ENCODE measurements at regions not wholly inside any gene's neighbourhood (a gene's known extent, or its start where the extent isn't known, plus 50 kb on each side); places are given as distances from the start of the nearest gene placed in this dataset.
"Not testable (repeated sequence)": the region's sequence is repeated elsewhere in the genome, so short reads cannot be mapped to it uniquely, and the experiment has no call there.

DNA sequence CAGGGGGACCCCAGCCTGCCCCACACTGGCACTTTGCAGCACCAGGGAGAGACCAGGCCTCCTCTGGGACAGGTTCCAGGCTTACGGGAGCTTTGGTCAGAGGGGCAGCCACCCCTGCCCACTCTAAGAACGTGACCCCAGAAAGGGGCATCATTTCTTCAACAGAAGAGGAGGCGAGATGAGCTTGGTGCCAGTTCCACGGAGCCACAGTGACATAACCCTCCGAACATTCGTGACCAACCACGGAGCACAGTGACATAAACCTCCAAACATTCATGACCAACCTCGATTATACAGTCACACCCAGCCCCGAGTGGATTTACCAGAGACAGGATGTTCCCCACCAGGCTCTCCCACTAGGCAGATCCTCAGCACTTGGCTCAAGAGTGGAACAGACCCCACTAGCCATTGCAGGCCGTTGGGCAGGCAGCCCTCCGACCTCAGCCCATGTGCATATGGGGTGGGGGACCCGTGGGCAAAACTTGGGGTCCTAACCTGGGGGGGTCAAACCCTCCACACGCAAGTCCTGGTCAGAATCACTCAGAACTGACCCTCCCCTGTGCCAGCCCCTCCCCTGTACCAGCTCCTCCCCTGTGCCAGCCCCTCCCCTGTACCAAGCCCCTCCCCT is 112.9 kb downstream of the METRNL start:
- no peak for DNase-seq (ENCODE audit: low read depth)

DNA sequence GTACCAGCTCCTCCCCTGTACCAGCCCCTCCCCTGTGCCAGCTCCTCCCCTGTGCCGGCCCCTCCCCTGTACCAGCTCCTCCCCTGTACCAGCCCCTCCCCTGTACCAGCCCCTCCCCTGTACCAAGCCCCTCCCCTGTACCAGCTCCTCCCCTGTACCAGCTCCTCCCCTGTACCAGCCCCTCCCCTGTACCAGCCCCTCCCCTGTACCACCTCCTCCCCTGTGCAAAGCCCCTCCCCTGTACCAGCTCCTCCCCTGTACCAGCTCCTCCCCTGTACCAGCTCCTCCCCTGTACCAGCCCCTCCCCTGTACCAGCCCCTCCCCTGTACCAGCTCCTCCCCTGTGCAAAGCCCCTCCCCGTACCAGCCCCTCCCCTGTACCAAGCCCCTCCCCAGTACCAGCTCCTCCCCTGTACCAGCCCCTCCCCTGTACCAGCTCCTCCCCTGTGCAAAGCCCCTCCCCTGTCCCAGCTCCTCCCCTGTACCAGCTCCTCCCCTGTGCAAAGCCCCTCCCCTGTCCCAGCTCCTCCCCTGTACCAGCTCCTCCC is 113.5 kb downstream of the METRNL start:
- DNase-seq (ENCODE audit: low read depth): not testable (repeated sequence)

DNA sequence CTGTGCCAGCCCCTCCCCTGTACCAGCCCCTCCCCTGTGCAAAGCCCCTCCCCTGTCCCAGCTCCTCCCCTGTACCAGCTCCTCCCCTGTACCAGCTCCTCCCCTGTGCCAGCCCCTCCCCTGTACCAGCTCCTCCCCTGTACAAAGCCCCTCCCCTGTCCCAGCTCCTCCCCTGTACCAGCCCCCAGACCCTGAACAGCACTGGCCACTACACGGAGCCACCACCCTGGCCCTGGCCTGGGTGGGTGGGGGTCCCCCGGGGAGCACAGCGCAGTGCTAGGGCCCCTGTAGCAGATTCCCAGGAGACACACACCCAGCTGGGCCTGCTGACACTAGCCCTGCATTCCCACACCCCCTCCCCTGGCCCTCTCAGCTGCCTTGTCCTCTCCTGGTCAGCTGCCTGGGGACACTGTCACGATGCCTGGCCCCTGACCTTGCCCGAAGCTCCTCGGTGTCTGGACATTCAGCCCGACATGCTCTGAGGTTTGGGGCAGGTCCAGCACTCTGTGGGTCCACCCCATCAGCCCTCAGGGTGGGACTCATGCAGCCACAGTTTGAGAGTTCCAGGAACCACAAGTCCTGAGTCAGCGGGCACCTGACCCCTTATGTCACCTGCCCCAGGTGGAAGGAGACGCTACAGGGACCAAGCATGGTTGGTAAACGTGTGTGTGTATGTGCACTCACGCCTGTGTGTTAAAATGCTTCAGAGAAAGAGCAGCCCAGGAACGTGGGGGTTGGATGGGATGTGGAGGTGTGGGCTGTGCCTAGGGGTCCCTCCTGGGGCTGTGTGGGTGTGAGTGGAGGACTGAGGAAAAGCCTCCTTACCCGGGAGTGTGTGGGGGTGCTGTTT is 114.2 kb downstream of the METRNL start:
- no peak for DNase-seq (ENCODE audit: low read depth)

DNA sequence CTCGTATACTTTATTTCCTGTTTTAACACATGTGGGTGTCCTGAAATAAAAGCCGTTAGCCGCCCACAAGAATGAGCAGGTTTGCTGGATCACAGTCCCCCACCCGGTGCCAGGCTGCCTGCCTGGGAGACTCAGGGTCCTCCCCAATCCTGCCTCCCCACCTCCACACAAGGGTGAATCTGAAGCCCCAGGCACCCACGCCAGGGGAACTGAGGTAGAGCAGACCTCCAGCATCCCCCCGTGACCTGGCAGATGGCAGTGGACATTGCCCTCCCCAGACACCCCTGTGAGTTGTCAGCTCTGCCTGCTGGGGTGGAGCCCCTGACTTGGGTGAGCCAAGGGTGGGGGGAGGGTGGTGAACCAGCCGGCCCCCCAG is 114.8 kb downstream of the METRNL start:
- DNase-seq (ENCODE audit: low read depth): no peak

DNA sequence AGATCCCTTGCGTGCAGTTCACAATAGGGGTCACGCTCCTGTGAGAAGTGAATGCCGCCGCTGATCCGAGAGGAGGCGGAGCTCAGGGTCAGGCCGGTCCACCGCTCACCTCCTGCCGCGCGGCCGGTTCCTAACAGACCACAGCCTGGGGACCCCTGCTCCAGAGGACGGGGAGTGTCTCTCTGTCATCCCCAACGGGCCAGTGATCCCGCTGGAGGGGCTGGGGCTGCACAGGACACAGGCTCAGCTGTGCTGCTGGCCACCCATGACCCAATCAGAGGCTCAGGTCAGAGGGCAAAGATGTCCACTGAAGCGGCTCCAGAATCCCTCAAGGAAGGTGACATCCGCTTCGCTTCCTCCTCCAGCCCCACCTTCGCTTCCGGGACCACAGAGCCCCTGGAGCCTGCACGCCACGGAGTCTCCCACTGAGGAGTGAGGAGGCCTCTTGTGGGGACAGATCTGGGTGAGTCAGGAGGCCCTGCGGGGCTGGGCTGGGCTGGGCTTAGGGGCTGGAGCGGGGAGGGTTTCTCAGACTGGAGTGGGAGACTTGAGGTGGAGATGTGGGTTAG is 115.4 kb downstream of the METRNL start:
- no peak for DNase-seq (ENCODE audit: low read depth)

DNA sequence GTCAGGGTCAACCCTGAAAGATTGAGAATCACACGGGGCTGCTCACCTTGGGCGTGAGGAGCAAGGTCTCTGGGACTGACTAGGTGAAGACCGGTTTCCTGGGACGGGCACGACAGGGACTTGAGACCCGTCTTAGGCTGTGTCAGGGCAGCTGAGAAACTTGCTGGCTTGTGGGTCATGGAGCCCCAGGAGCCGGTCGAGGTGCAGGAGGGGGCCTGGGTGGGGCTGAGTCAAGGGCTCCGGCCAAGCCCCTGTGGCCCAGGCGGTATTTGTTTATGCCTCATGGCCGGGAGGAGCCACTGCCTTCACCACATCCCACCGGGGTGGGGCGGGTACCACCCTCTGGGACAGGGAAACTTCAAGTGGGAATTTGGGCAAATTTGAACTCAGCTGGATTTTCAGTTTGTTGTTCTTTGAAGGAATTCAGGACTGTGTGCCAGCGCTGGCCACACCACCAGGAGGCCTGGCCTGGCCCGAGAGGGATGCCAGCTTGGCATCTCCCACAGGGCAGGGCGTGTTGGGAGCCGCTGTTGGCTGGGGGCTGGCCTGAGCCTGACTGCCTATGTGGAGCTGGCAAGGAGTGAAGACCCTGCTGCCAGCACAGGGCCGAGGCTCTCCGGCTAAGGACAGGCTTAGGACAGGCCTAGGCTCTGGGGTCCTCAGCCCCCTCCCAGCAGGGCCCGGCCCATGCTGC is 116.1 kb downstream of the METRNL start:
- DNase-seq (ENCODE audit: low read depth): no peak

DNA sequence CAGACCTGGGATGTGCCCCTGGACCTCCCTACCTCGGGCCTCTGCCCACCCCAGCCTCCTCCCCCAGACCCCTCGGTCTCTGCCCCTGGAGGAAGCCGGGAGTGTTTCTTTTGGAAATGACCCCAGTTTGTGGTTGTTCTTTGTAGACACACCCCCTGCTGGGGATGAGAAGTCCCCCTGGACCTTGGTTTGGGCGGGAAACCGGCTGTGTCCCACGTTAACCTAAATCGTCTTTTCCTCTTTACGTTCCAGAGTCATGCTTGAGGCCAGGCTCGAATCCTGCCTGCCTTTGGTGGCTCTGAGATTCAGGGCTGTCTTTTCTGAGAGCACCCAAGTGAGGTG is 116.6 kb downstream of the METRNL start:
- DNase-seq (ENCODE audit: low read depth): no peak

DNA sequence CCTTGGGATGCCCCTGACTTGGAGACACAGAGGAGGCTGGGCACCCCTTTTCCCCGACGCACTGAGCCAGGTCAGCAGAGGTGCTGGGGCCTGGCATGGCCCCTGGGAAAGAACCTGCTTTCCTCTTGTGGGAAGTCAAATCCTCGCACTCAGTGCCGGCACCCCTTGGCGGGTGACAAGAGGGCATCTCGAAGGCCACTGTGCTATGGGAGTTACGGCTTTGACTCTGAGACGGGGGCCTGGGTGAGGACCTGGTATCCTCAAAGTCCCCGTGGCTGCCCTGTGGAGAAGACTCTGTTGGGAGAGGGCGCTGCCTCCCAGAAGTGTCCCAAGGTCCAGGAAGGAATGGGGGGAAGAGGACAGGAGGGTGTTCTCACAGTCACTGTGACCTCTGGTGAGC is 117.0 kb downstream of the METRNL start:
- no peak for DNase-seq (ENCODE audit: low read depth)

DNA sequence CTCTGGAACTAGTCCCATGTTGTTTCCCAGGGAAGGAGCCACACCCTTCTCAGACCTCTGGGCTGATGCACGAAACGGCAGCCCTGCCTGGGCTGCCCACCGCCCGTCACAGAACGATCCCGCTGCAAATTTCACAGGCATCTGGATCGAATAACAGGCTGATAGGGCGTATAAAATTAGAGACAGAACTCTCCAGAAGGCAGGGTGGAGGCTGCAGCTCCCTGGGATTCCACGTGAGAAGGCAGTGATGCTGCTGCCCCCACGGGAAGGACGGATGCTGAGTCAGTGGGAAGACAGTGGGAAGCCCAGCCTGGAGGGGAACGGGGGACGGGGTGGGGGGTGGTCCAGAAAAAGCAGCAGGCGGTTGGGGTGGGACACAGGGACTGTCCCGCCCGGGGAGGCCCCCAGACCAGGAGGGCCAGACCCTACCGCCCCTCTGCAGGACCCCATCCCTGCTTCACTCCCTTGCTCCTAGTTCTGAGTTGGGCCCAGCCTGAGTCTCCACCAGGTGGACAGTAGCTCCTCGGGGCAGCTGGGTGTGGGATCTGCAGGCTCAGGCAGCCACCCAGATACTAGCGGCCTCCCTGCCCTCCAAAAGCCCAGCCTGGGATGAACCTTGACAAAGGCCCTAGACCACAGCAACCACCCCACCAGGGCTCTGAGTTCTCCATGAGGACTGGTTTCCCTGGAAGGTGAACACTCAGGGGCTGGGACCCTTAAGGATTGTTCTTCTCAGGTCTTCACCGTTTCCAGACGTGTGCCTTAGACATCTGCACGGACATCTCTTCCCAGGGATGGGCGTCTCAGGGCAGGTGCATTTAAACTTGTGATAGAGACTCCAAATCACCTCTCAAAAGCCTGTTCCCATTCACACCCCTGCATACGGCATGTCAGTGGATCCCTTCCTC is 117.8 kb downstream of the METRNL start:
- no peak for DNase-seq (ENCODE audit: low read depth)

DNA sequence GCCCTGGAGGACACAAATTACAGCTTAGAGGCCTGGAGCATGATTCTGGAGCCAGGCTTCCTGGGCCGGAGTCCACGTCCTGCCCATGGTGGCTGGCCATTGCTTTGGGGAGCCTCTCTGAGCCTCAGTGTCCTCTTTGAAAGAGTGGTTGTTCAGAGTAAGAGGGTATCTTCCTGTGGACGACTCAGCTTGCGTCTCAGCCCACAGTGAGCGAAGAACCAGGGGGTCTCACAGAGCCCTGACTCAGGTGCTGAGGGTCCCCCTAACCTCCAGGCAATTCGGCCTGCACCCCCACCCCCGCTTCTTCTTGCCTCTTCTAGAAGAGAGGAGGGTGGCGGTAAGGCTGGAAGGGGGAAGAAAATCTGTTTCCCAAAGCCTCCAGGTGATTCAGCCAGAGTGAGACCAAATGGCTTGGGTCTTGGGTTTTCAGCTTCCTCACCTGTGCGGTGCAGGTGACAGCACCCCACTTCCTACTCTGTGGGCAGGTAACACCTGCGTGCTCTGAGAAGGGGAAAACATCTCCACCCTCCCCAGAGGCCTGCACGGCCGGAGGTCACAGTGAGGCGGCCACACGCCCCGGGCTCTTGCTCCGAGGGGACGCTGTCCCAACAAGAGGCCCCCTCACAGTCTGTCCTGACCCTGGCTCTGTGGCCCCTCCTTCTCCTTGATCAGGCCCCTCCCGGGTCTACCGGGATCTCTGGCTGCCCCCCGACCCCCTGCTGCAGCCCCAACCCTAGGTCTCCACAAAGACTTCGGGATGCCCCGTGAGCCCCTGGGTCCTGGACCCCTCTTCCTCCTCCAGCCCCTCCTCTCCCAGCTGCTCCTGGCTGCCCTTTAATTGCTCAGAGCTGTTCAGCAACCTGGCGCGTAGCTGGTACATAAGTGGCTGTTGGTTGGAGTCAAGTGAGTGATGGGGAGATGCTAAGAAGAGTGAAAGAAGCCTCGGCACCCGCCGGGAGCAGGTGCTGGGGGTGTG is 119.2 kb downstream of the METRNL start:
- no peak for DNase-seq (ENCODE audit: low read depth)

DNA sequence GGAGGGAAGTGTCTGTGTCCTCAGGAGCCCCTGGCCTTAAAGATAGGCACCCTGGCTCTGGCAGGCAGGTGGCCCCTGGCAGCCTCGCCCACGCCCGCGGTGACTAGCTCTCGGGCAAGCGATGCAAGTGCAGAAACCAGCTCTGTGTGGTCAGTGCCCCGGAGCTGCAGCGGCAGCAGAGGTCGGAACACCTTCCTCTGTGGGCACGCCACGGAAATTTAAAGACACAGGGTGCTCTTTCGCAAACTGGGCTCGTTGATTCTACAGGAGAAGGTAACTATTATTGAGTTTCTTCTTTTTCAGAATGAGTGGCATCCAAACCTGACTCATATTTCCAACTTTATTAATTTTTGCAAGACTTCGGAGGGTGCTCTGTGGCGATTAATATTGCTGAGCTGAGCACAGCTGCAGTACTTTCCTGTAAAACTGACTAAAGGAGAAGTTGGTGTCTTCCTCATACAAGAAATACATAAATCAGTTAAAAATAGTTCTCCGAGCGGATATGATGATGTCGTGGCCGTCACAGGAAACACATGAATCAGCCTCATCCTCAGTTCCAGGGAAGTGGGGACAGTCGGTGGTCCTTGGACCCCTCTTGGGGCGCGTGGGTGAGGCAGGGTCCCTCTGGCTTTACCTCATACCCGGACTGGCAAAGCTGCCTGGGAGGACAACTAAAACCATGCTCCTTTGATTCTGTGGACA is 120.2 kb downstream of the METRNL start:
- DNase-seq (ENCODE audit: low read depth): no peak

DNA sequence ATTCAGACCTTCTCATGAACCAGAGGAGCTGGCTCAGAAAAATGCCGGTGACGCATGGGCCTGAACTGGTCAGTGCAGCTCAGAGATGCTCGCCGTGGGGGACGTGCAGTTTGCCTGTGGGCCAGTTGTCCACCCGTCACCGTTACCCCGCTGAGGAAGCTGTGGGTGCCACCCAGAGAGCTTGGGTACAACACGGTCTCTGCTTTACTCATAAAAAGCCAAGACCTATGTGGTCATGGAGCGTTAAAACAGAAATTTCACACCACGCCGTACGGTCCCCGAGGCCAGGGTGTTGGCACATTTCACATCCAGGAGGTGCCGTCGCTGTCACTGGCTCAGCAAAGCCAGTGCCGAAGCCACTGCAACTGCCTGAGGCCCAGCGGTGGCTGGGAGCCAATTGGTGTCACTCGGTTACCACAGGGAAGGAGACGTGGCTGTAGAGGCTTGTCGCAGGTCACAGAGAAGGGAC is 120.9 kb downstream of the METRNL start:
- DNase-seq (ENCODE audit: low read depth): peak; percentile 21

DNA sequence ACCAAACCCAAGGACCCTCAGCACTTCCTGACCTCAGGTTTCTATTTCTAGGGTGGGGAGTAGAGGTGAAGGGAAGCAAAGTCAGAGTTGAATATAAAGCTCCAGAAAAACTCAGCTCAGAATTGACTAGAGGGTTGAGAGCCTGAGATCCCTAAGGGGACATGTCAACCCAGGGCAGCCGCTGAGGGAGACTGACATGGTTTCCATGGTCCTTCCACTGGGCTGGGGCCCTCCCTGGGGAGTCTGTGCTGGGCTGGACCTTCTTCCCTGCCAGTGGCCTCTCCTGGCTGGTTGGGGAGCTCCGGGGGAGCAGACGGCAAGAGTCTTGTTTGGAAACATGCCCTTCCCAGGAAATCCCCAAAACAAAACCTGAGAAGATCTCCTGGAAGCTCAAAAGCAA is 121.3 kb downstream of the METRNL start:
- DNase-seq (ENCODE audit: low read depth): no peak

DNA sequence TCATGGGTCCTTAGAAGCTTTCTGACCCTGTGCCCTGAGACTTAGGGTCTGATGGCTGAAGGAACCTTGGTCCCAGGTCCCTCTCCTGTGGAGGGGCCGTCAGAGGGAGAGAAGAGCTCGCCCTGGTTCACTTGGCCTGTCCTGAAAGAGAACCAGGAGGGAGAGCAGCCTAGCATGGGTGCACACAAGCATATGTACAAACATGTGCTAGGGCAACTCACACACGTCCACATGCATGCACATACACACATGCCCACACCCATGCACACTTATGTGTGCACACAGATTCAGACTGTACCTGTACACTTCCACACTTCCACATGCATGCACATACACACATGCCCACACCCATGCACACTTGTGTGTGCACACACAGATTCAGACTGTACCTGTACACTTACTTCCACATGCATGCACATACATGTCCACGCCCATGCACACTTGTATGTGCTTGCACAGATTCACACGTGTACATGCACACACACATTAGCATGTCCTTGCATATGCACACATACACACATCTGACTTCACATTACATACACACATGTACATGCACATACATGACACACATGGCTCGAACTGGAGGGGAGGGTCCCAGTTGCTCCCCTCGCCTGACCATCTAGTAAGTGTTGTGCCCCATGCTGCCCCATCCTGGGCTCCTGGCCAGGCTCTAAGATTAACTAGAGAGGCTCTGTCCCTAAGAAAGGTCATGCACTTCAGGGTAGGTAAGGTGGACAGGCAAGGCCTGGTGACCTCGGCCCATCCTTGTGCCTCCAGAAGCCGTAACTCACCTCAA is 122.0 kb downstream of the METRNL start:
- no peak for DNase-seq (ENCODE audit: low read depth)

DNA sequence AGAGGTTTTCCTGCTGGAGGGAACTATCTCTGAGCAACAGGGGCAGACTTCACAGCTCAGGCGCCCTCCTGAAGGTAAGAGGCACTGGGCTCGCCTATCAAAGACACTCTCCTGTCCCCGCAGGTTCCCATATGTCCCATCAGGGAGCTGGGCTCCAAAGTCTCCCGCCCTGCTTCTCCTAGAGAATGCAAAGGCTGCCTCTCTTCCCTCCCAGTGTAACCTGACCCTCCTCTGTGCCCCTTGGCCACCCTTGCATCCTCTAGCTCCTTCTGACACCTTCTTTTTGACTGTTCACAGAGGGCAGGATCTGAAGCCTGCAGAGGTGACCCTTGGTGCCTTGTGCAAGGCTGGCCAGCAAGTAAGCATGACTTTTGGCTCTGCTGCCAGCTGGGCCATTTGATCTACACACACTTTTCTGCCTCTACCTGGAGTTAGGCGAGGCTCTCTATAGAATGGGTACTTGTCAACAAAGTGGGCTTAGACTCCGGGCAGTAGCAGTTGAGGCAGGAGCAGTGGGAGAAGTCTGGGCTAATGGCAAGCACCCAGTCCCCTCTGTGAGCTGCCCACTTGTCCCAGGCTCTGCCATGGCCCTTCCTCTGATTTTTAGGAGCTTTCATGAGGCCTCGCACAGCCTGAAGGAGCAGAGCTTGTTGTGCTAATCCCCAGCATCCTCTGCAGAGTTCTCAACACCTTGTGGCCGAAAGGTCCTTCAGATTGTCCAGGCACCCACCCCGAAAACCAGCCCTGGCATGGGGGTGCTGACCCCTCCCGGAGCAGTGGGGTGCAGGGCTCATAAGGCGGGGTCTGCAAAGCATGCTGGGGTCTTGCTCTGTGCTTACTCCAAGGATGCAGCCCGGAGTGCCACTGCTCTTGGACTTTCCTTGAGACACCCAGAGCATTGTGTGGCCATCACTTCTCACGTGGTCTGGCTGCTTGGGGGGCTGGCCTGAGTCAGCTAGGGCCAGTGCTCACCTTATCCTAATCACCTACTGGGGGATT is 122.9 kb downstream of the METRNL start:
- no peak for DNase-seq (ENCODE audit: low read depth)

DNA sequence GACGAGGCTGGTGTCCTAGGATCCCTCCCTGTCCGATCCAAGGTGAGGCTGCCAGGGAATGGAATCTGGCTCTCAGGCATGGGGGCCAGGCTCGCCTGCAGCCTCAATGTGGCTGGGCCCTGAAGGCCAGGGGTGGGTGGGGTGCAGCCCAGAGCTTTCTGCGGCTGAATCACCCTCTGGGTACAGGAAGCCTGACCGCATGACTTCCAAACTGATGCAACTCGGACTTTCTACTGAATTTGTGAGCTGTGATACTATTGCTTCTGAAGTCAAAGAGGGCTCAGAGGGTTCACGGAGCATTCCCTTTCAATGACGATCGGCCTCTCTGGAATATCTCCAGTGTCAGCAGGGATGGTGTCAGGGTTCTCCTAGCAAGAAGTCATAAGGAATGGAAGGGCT is 123.7 kb downstream of the METRNL start:
- DNase-seq (ENCODE audit: low read depth): no peak

DNA sequence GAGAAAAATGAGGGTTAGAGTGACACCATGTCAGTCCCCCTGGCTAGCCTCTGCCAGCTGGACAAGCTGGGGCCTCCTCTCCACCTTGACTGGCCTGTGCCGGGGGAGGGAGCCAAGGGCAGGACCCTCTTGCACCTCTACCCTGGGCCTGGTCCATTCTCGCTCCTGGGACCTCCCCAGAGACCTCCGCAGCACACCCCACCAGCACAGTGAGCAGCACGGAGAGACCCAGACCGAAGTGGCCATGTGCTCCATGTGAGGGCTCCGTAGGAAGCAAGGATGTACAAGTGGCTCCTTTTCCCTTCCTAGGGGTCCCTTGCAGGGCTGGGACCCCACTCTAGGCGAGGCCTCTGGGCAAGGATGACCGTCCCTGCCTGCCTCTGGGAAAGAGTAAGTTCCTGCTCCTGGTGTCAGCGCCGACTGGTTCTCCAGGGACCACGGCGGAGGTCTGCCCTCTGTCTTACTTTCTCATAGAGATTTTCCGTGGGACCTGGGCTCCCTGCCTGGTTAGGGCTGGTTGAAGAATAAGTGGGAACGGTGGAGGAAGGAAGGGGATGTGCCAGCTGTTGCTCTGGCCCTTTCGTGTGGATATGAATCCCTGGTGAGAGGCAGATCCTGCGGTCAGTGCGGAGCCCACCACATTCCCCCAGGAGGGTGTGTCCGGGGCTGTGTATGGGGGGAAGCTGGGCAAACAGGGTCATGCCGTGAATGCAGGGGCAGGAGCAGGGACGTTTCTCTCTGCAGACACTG is 124.2 kb downstream of the METRNL start:
- no peak for DNase-seq (ENCODE audit: low read depth)
